ENCODE measurements at regions not wholly inside any gene's neighbourhood (a gene's known extent, or its start where the extent isn't known, plus 50 kb on each side); places are given as distances from the start of the nearest gene placed in this dataset.

GRCh38 chr3:44061268-44061667 lies 180.4 kb upstream of the TOPAZ1 start:
- no peak overlapping the region for H3K27ac Mint-ChIP-seq (ENCODE audit: unreplicated experiment)
- no peak overlapping the region for H3K4me3 Mint-ChIP-seq (ENCODE audit: unreplicated experiment)
- TF ChIP-seq CTCF (IDR thresholded peaks at IDR 0.05), result no peak
- H3K9me3 Mint-ChIP-seq (ENCODE audit: low read depth), result no peaks in the 10 kb centered on the region
- DNase-seq (ENCODE audit: low spot score), result no peak
- H3K36me3 Mint-ChIP-seq (ENCODE audit: low read depth), result no peaks in the 10 kb centered on the region
- peaks cover 11% of the 10 kb centered on the region for H3K27me3 Mint-ChIP-seq (ENCODE audit: low read depth)
- peaks cover 34% of the 10 kb centered on the region for H3K4me1 Mint-ChIP-seq (ENCODE audit: low read depth)

DNA sequence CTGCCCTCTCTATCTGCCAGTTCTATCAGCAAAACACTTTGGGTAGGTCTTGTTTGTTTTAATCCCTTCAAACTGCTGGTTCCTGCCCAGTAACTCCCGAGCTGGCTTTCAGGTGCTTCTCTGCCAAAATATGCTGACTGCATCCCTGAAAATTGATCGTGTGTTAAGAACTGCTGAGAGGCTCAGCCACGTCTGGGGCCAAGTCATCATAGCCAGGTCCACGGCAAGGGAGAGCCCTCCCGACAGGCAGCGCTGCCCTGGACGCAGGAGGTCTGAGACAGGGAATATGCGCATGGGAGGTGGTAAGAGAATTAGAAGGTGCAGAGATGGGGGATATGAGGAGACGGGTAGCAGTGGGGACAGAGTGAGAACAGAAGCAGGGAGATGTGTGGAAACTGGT lies 179.7 kb upstream of the TOPAZ1 start:
- Mint-ChIP-seq H3K4me3 (ENCODE audit: unreplicated experiment) (no peak overlapping the region), H3K4me1 (ENCODE audit: low read depth) (peaks cover 38% of the 10 kb centered on the region), H3K27me3 (ENCODE audit: low read depth) (peaks cover 11% of the 10 kb centered on the region)

GRCh38 chr3:44065311-44066094 lies 176.2 kb upstream of the TOPAZ1 start:
- H3K27ac Mint-ChIP-seq (ENCODE audit: unreplicated experiment), result peak overlapping the region; percentile 14
- H3K4me1 Mint-ChIP-seq (ENCODE audit: low read depth), result peaks cover 31% of the 10 kb centered on the region
- DNase-seq (ENCODE audit: low spot score), result no peak
- no peak overlapping the region for H3K4me3 Mint-ChIP-seq (ENCODE audit: unreplicated experiment)
- H3K27me3 Mint-ChIP-seq (ENCODE audit: low read depth), result peaks cover 6% of the 10 kb centered on the region
- peak; percentile 60 for TF ChIP-seq CTCF (IDR thresholded peaks at IDR 0.05)
- H3K36me3 Mint-ChIP-seq (ENCODE audit: low read depth), result no peaks in the 10 kb centered on the region
- no peaks in the 10 kb centered on the region for H3K9me3 Mint-ChIP-seq (ENCODE audit: low read depth)

More for the DNA sequence above, 179.7 kb upstream of the TOPAZ1 start:
- H3K36me3 Mint-ChIP-seq (ENCODE audit: low read depth), result no peaks in the 10 kb centered on the region
- no peaks in the 10 kb centered on the region for H3K9me3 Mint-ChIP-seq (ENCODE audit: low read depth)
- DNase-seq (ENCODE audit: low spot score), result no peak
- no peak for TF ChIP-seq CTCF (IDR thresholded peaks at IDR 0.05)
- no peak overlapping the region for H3K27ac Mint-ChIP-seq (ENCODE audit: unreplicated experiment)

DNA sequence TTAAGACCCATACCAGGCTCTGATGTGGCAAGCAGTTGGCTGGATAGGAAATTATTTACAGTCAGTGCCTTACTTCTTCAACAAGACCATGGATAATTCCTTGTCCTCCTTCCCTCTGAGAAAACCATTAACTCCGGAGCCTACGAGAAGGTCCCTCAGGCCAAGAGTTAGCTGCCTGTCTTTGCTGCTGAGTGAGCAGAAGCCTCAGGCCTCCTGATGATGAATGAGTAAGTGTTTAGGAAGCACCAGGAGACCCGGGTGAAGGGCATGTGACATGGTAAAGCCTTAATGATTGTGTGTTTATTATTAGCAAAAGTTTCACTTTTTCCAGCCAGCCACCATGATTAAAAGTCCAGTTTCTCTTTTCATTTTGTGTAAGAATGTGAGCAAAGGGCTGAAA lies 174.9 kb upstream of the TOPAZ1 start:
- TF ChIP-seq CTCF (IDR thresholded peaks at IDR 0.05), result no peak
- H3K36me3 Mint-ChIP-seq (ENCODE audit: low read depth), result no peaks in the 10 kb centered on the region
- no peak for DNase-seq (ENCODE audit: low spot score)
- peaks cover 31% of the 10 kb centered on the region for H3K4me1 Mint-ChIP-seq (ENCODE audit: low read depth)
- H3K27ac Mint-ChIP-seq (ENCODE audit: unreplicated experiment), result peak overlapping the region; percentile 67
- peaks cover 6% of the 10 kb centered on the region for H3K27me3 Mint-ChIP-seq (ENCODE audit: low read depth)
- no peak overlapping the region for H3K4me3 Mint-ChIP-seq (ENCODE audit: unreplicated experiment)
- no peaks in the 10 kb centered on the region for H3K9me3 Mint-ChIP-seq (ENCODE audit: low read depth)

DNA sequence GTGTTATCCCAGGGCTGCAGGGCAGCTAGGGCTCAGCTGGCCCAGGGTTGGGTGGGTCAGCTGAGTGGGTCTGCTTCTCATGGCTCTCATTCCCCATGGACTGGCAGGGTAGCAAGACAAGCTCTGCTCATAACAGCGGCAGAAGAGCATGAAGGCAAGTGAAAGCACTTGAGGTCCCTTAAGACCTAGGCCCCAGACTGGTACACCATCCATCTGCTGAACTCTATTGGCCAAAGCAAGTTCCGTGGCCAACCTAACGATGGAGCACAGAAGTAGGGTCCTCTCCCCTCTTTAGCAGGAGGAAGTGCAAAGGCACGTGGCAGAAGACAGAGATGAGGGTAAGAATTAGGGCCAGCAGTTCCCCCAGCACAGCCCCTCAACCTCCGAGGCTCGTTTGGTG lies 174.3 kb upstream of the TOPAZ1 start:
- Mint-ChIP-seq H3K9me3 (ENCODE audit: low read depth) (no peaks in the 10 kb centered on the region), H3K27me3 (ENCODE audit: low read depth) (no peaks in the 10 kb centered on the region), H3K36me3 (ENCODE audit: low read depth) (no peaks in the 10 kb centered on the region), H3K4me1 (ENCODE audit: low read depth) (peaks cover 31% of the 10 kb centered on the region), H3K27ac (ENCODE audit: unreplicated experiment) (no peak overlapping the region), H3K4me3 (ENCODE audit: unreplicated experiment) (no peak overlapping the region)
- no peak for TF ChIP-seq CTCF (IDR thresholded peaks at IDR 0.05)
- no peak for DNase-seq (ENCODE audit: low spot score)

Data from chondrocyte (in vitro differentiated cells).